Endodermal cell (in vitro differentiated cells): ENCODE measurements at regions not wholly inside any gene's neighbourhood (a gene's known extent, or its start where the extent isn't known, plus 50 kb on each side); places are given as distances from the start of the nearest gene placed in this dataset.

Experiments
- DNase-seq: peaks from one replicate; pipeline ENCODE4 v3.0.0-alpha.2; 2017
- H3K27ac ChIP-seq: 2 replicates; pipeline ENCODE4 v1.5.1; 2013; ENCODE audit warnings: mild to moderate bottlenecking, low read depth, low read length, moderate library complexity
- H3K27me3 ChIP-seq: 2 replicates; pipeline ENCODE4 v1.6.1; 2013; ENCODE audit warnings: mild to moderate bottlenecking, low read length, moderate library complexity; ENCODE audit not compliant: insufficient read depth, control insufficient read depth, poor library complexity, severe bottlenecking
- H3K36me3 ChIP-seq: 2 replicates; pipeline ENCODE4 v1.7.0; 2013; ENCODE audit warnings: mild to moderate bottlenecking, low read length, moderate library complexity; ENCODE audit not compliant: control insufficient read depth, insufficient read depth
- H3K4me1 ChIP-seq: one replicate; pipeline ENCODE4 v1.7.0; 2013; ENCODE audit warnings: low read length; ENCODE audit not compliant: control insufficient read depth, insufficient read depth
- H3K4me3 ChIP-seq: 2 replicates; pipeline ENCODE4 v1.5.1; 2013; ENCODE audit warnings: mild to moderate bottlenecking, low read length, moderate library complexity
- H3K9ac ChIP-seq: 2 replicates; pipeline ENCODE4 v1.6.1; 2013; ENCODE audit warnings: mild to moderate bottlenecking, low read length, moderate library complexity; ENCODE audit not compliant: poor library complexity, severe bottlenecking; ENCODE audit errors: extremely low read depth
- H3K9me3 ChIP-seq: 2 replicates; pipeline ENCODE4 v1.6.1; 2013; ENCODE audit warnings: mild to moderate bottlenecking, low read length, moderate library complexity; ENCODE audit not compliant: control insufficient read depth
- H3K27ac Mint-ChIP-seq: 2 replicates; pipeline ENCODE4 v1.8.0; 2020; ENCODE audit warnings: mixed read lengths
- H3K27me3 Mint-ChIP-seq: 2 replicates; pipeline ENCODE4 v1.8.0; 2021; ENCODE audit warnings: mild to moderate bottlenecking, mixed read lengths; ENCODE audit not compliant: insufficient read depth
- H3K36me3 Mint-ChIP-seq: 2 replicates; pipeline ENCODE4 v1.8.0; 2020; ENCODE audit warnings: low read depth, mixed read lengths
- H3K4me1 Mint-ChIP-seq: 2 replicates; pipeline ENCODE4 v1.8.0; 2020; ENCODE audit warnings: mixed read lengths
- H3K4me3 Mint-ChIP-seq: 2 replicates; pipeline ENCODE4 v1.8.0; 2020; ENCODE audit warnings: mild to moderate bottlenecking, moderate library complexity, mixed read lengths
- H3K9me3 Mint-ChIP-seq: 2 replicates; pipeline ENCODE4 v1.8.0; 2020; ENCODE audit warnings: mild to moderate bottlenecking, mixed read lengths
- CTCF ChIP-seq: fragments of 200-600 bp; sonication (generic); conservative IDR thresholded peaks from 2 replicates; pipeline ENCODE4 v1.5.0; 2021; ENCODE audit warnings: antibody characterized with exemption, mild to moderate bottlenecking
- WGBS, 2 experiments: methylation state at CpG; one replicate each; pipeline versions ENCODE4 v1.1.5 to v1.1.7; 2013; ENCODE audit warnings: missing lambda C conversion rate in 2 of 2, mixed read lengths in 1 of 2; ENCODE audit not compliant: insufficient coverage in 1 of 2, insufficient read length in 1 of 2; 5-methylcytosine and 5-hydroxymethylcytosine counted together

GRCh38 chr1:118395430-118395991 is 210.5 kb upstream of the SPAG17 start:
- no peak for TF ChIP-seq CTCF
- no peak for DNase-seq
- no peak overlapping the region for H3K4me3 ChIP-seq
- H3K9ac ChIP-seq, result no peak overlapping the region
- no peaks in the 10 kb centered on the region for H3K9me3 Mint-ChIP-seq
- no peaks in the 10 kb centered on the region for H3K36me3 Mint-ChIP-seq
- no peaks in the 10 kb centered on the region for H3K27me3 ChIP-seq
- no peaks in the 10 kb centered on the region for H3K9me3 ChIP-seq
- H3K27ac Mint-ChIP-seq, result no peak overlapping the region
- H3K4me1 ChIP-seq, result no peaks in the 10 kb centered on the region
- H3K27ac ChIP-seq, result no peak overlapping the region
- WGBS, 2 experiments, result 69 to 80% methylated on average over 4 to 7 of the region's 7 CpGs
- H3K36me3 ChIP-seq, result no peaks in the 10 kb centered on the region
- no peak overlapping the region for H3K4me3 Mint-ChIP-seq
- H3K27me3 Mint-ChIP-seq, result no peaks in the 10 kb centered on the region
- H3K4me1 Mint-ChIP-seq, result no peaks in the 10 kb centered on the region

- H3K9me3 ChIP-seq, result no peaks in the 10 kb centered on the region
- no peaks in the 10 kb centered on the region for H3K36me3 ChIP-seq
- H3K9me3 Mint-ChIP-seq, result no peaks in the 10 kb centered on the region
- DNase-seq, result no peak
- no peak overlapping the region for H3K27ac ChIP-seq
- no peaks in the 10 kb centered on the region for H3K27me3 Mint-ChIP-seq
- no peak overlapping the region for H3K9ac ChIP-seq
- no peaks in the 10 kb centered on the region for H3K27me3 ChIP-seq
- H3K4me1 Mint-ChIP-seq, result no peaks in the 10 kb centered on the region
- no peak overlapping the region for H3K4me3 ChIP-seq
- H3K4me3 Mint-ChIP-seq, result no peak overlapping the region
- no peak for TF ChIP-seq CTCF
- WGBS, 2 experiments, result 97% methylated on average over 1 of the region's 1 CpG; no CpG with 5 or more reads in 1 of the 2 experiments
- no peaks in the 10 kb centered on the region for H3K4me1 ChIP-seq
- H3K36me3 Mint-ChIP-seq, result no peaks in the 10 kb centered on the region
- H3K27ac Mint-ChIP-seq, result no peak overlapping the region
Observed at GRCh38 chr1:118390955-118391354, 205.9 kb upstream of the SPAG17 start.

GRCh38 chr1:118388301-118388959 is 203.4 kb upstream of the SPAG17 start:
- H3K27me3 Mint-ChIP-seq, result no peaks in the 10 kb centered on the region
- Histone ChIP-seq H3K4me3 (no peak overlapping the region), H3K27ac (peak overlapping the region; percentile 30), H3K9me3 (no peaks in the 10 kb centered on the region), H3K36me3 (no peaks in the 10 kb centered on the region), H3K4me1 (no peaks in the 10 kb centered on the region), H3K9ac (no peak overlapping the region), H3K27me3 (no peaks in the 10 kb centered on the region)
- no peaks in the 10 kb centered on the region for H3K4me1 Mint-ChIP-seq
- H3K36me3 Mint-ChIP-seq, result no peaks in the 10 kb centered on the region
- WGBS, 2 experiments, result 88 to 97% methylated on average over 4 of the region's 4 CpGs
- H3K4me3 Mint-ChIP-seq, result no peak overlapping the region
- no peak overlapping the region for H3K27ac Mint-ChIP-seq
- H3K9me3 Mint-ChIP-seq, result no peaks in the 10 kb centered on the region
- no peak for DNase-seq
- TF ChIP-seq CTCF, result no peak
